ENCODE measurements at regions not wholly inside any gene's neighbourhood (a gene's known extent, or its start where the extent isn't known, plus 50 kb on each side); places are given as distances from the start of the nearest gene placed in this dataset.

GRCh38 chr13:70950664-70951063 lies 842.4 kb upstream of the KLHL1 start:
- TF ChIP-seq POLR2AphosphoS5 (IDR thresholded peaks at IDR 0.05; ENCODE audit: borderline replicate concordance, low read depth, low read length), result no peak
- TF ChIP-seq EZH2 (IDR thresholded peaks at IDR 0.05), result no peak
- no peak for TF ChIP-seq FOXP2 (optimal IDR thresholded peaks at IDR 0.05; ENCODE audit: control extremely low read depth, extremely low read length, insufficient read depth)

All from SK-N-MC (cell line).